Activated naive CD4-positive, alpha-beta T cell treated with anti-CD3 and anti-CD28 coated beads, Interleukin-2, amount 50 U/mL, for 24 hours (primary cell): ENCODE measurements at regions not wholly inside any gene's neighbourhood (a gene's known extent, or its start where the extent isn't known, plus 50 kb on each side); places are given as distances from the start of the nearest gene placed in this dataset.

Experiments
- H3K27ac Mint-ChIP-seq: one replicate; pipeline ENCODE4 v1.8.0; 2021; ENCODE audit warnings: mild to moderate bottlenecking, mixed read lengths
- H3K27me3 Mint-ChIP-seq: one replicate; pipeline ENCODE4 v1.8.0; 2021; ENCODE audit warnings: mixed read lengths
- H3K36me3 Mint-ChIP-seq: one replicate; pipeline ENCODE4 v1.8.0; 2021; ENCODE audit warnings: mixed read lengths
- H3K4me1 Mint-ChIP-seq: one replicate; pipeline ENCODE4 v1.8.0; 2021; ENCODE audit warnings: mixed read lengths
- H3K4me3 Mint-ChIP-seq: one replicate; pipeline ENCODE4 v1.8.0; 2021; ENCODE audit warnings: mild to moderate bottlenecking, mixed read lengths
- H3K9me3 Mint-ChIP-seq: one replicate; pipeline ENCODE4 v1.8.0; 2021; ENCODE audit warnings: mixed read lengths

DNA sequence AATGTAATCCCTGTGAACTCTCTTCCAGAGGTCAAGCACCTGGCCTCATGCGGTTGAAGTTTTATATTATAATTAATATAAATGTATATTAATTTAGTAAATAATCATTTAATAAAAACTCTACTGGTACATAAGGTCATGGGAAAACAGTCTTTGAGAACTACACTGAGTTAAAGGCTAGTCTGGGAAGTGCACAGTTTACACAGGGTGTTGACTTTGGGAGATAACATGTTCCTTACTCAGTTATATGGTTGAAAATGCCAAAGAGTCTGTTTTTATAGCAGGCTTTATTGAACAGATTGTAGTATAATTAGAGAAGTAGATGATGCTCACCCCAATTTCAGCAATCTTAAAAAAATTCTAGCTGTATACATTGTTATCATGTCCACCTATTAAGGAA lies 735.9 kb downstream of the GATA3 start:
- Mint-ChIP-seq H3K4me3 (no peak overlapping the region), H3K27me3 (peaks cover 2% of the 10 kb centered on the region), H3K36me3 (peaks cover 8% of the 10 kb centered on the region), H3K9me3 (peaks cover 34% of the 10 kb centered on the region), H3K4me1 (peaks cover 16% of the 10 kb centered on the region), H3K27ac (no peak overlapping the region)

DNA sequence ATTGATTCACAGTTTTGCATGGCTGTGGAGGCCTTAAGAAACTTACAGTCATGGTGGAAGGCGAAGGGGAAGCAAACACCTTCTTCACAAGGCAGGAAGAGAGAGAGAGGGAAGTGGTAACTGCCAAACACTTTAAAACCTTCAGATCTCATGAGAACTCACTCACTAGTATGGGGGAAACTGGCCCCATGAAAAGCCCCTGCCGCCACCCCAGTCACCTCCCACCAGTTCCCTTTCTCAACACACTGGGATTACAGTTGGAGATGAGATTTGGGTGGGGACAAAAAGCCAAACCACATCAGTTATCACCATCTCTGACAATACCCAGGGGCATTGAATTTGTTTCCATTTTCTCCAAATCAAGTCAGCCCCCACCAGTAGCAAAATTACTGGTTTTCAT lies 740.4 kb downstream of the GATA3 start:
- Mint-ChIP-seq H3K36me3 (peaks cover 4% of the 10 kb centered on the region), H3K27me3 (no peaks in the 10 kb centered on the region), H3K9me3 (peaks cover 13% of the 10 kb centered on the region), H3K27ac (no peak overlapping the region), H3K4me3 (no peak overlapping the region), H3K4me1 (peaks cover 18% of the 10 kb centered on the region)

DNA sequence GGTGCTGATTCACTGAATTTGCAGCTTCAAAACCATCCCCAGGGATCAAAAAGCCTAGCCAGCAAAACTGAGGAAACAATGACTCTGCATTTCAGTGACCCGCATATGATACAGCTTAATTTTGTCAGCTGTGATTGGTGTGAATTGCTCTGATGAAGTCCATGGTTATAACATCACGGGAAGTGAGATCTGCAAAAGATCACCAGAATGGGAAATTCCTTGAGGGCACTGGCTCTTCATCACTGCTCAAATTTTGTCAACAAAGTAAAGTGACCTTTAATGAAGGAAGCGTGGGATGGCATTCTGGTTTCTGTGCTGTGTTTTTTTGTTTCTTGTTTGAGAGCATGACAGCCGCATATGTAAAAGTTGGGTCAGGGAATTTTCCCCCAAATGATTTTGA lies 745.9 kb downstream of the GATA3 start:
- H3K4me3 Mint-ChIP-seq, result no peak overlapping the region
- H3K4me1 Mint-ChIP-seq, result peaks cover 1% of the 10 kb centered on the region
- H3K27ac Mint-ChIP-seq, result no peak overlapping the region

DNA sequence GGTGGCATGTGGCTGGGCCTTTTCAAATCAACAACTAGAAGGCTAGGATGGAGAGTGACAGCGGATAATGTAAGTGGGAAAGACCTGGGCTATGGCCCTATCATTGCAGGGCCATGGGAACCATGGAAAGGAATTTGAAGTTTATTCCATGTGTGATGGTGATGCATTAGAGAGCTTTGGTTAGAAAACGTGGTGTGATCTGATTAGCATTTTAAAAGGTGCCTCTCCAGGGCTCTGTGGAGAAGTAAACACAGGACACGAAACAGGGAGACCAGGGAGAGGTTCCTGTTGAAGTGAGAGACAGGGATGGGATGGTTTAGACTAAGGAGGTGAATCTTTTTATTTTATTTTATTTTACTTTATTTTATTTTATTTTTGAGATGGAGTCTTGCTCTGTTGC lies 749.5 kb downstream of the GATA3 start:
- no peaks in the 10 kb centered on the region for H3K9me3 Mint-ChIP-seq
- peaks cover 2% of the 10 kb centered on the region for H3K36me3 Mint-ChIP-seq
- no peaks in the 10 kb centered on the region for H3K4me1 Mint-ChIP-seq
- H3K27ac Mint-ChIP-seq, result no peak overlapping the region
- H3K27me3 Mint-ChIP-seq, result peaks cover 1% of the 10 kb centered on the region
- no peak overlapping the region for H3K4me3 Mint-ChIP-seq

More for the DNA sequence above, 745.9 kb downstream of the GATA3 start:
- Mint-ChIP-seq H3K36me3 (peaks cover 2% of the 10 kb centered on the region), H3K27me3 (peaks cover 1% of the 10 kb centered on the region), H3K9me3 (peaks cover under 1% of the 10 kb centered on the region)

DNA sequence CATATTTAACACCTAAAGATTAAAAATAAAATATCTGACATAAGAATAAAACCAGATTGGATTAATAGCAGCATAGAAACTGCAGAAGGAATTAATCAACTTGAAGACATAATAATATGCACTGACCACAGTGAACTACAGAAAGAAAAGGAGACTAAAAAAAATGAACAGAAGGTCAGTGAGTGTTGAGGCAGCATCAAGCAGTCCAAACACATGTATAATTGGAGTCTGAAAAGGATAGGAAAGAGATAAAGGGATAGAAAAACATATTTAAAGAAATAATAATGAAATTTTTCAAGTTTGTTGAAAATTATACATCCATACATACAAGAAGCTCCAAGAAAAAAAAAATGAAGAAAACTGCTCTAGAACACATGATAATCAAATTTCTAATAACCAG lies 756.2 kb downstream of the GATA3 start:
- Mint-ChIP-seq H3K36me3 (peaks cover 7% of the 10 kb centered on the region), H3K27me3 (peaks cover 7% of the 10 kb centered on the region), H3K27ac (no peak overlapping the region), H3K4me3 (no peak overlapping the region), H3K4me1 (no peaks in the 10 kb centered on the region), H3K9me3 (peaks cover 12% of the 10 kb centered on the region)

DNA sequence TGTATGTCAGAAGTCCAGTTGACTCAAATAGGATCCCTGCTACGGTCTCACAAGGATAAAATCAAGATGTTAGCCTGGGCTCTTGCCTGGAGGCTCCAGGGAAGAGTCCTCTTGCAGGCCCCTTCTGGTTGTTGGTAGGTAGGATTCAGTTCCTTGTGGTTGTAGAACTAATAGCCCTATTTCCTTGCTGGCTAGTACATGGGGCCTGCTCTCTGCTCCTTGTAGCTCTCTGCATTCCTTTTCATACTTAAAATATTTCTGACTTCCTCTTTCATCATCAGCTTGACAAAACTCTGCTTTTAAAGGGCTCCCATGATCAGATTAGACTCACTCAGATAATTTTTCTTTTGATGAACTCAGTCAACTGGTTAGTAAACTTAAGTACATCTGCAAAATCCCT lies 756.7 kb downstream of the GATA3 start:
- Mint-ChIP-seq H3K4me3 (no peak overlapping the region), H3K27ac (no peak overlapping the region), H3K27me3 (peaks cover 7% of the 10 kb centered on the region), H3K9me3 (peaks cover 12% of the 10 kb centered on the region), H3K4me1 (no peaks in the 10 kb centered on the region), H3K36me3 (peaks cover 7% of the 10 kb centered on the region)

DNA sequence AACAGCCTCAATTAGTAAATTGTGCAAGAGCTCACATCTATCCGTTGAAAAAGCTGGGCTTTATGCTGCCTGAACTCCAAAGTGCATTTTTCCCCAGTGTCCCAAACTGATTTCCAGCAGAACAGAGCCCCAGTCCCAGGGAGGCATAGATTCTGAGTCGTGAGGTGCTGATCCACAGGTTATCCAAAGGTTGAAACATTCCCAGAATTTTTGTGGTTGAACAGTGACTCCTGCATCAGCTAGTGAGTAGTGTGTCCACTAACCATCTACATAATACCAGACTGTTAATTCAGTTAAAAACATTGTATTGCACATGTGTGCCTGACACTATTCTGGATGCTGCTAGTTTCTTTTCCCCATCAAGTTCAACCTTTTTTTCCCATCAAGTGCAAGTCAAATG lies 761.5 kb downstream of the GATA3 start:
- Mint-ChIP-seq H3K9me3 (no peaks in the 10 kb centered on the region), H3K36me3 (no peaks in the 10 kb centered on the region), H3K4me3 (no peak overlapping the region), H3K27me3 (peaks cover 3% of the 10 kb centered on the region), H3K4me1 (no peaks in the 10 kb centered on the region), H3K27ac (no peak overlapping the region)

DNA sequence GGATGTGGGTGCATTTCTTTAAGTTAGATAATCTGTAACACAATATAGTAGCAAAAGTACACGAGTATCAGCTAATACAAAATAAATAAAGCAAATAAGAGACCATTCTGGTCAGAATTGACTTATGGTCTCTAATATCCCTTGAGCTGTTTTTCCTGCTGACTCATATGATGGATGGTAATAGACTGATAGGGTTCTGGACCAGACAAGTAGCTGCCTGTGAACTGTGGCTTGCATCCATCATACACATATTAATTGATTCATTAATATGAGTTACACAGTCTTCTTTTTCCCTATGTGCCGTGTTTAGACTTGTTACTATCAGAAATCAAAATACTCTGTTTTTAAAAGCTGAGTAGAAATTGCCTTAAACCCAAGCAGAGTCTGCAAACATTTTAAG lies 762.8 kb downstream of the GATA3 start:
- Mint-ChIP-seq H3K27me3 (peaks cover 3% of the 10 kb centered on the region), H3K27ac (no peak overlapping the region), H3K36me3 (no peaks in the 10 kb centered on the region), H3K4me3 (no peak overlapping the region), H3K4me1 (no peaks in the 10 kb centered on the region), H3K9me3 (no peaks in the 10 kb centered on the region)

DNA sequence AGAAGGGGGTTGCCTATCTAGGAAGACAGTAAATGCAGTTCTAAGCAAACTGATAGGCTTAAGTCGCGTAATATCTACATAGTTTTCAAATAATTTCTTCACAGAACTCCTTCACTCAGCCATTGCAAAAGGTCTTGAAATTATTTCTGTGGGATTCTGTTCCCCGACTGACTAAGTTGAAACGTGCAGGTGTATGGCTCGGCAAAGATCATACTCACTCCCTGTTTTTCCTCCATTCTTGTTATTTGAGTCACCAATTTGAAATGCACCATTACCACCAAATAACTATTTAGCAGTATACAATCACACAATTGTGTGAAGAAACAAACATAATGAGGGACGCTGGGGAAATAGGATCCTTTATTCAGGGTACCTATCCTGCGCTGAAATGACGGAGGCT lies 771.1 kb downstream of the GATA3 start:
- Mint-ChIP-seq H3K4me1 (no peaks in the 10 kb centered on the region), H3K4me3 (no peak overlapping the region), H3K36me3 (no peaks in the 10 kb centered on the region), H3K27me3 (no peaks in the 10 kb centered on the region), H3K9me3 (no peaks in the 10 kb centered on the region), H3K27ac (no peak overlapping the region)

DNA sequence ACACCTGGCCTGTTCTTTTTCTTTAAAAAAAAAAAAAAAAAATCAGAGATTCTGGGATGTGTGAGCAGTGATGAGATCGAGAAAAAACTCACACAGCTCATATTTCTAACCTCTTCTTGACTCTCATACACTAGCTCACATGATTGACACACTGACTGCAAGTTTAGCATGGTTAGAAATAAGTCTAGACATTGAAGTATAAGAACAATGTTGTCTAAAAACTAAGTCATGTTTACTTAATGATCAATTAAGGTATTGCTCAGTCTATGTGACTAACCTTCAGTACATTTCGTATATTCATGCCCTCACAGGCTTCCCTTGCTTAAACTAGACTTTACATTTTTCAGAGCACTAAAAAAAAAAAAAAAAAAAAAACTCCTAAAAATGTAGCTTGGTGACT lies 775.1 kb downstream of the GATA3 start:
- no peaks in the 10 kb centered on the region for H3K27me3 Mint-ChIP-seq
- H3K4me3 Mint-ChIP-seq, result no peak overlapping the region
- no peaks in the 10 kb centered on the region for H3K36me3 Mint-ChIP-seq
- no peaks in the 10 kb centered on the region for H3K9me3 Mint-ChIP-seq
- no peak overlapping the region for H3K27ac Mint-ChIP-seq
- H3K4me1 Mint-ChIP-seq, result no peaks in the 10 kb centered on the region

DNA sequence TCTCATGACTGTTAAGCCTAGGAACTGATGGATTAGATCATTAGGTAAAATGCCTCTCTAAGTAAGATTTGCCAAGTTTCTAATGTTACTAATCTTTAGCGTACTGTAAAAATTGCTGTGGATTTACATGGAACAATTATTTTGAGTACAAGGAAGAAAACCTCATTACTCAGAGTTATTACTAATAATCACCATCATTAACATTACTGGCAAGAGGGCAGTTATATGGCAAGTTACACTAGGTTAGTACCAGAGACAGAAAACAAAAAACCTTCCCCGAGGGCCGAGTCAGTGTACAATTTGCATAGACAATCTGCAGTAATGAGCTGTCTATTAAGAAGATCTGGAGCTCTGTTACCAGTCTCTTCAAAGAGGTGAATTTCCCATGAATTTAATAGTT lies 775.6 kb downstream of the GATA3 start:
- H3K27me3 Mint-ChIP-seq, result no peaks in the 10 kb centered on the region
- H3K36me3 Mint-ChIP-seq, result no peaks in the 10 kb centered on the region
- no peaks in the 10 kb centered on the region for H3K4me1 Mint-ChIP-seq
- H3K9me3 Mint-ChIP-seq, result no peaks in the 10 kb centered on the region
- no peak overlapping the region for H3K4me3 Mint-ChIP-seq
- no peak overlapping the region for H3K27ac Mint-ChIP-seq

DNA sequence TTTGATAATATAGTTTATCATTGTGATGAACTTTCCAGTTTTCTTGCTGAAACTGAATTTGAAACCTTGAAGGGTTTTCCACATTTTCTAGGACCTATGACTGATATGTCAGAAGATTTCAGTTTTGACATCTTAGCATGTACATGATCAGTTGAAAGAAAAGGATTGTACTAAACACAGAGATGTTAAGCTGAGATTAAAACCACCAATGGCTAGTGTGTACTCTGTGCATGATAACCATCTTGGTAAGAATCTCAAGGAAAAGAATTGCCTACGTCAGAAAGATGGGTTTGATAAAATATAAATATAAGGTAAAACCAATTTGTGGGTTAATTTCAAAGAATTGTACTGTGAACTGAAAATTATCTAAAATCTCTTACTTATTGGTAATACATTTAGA lies 776.4 kb downstream of the GATA3 start:
- Mint-ChIP-seq H3K27me3 (no peaks in the 10 kb centered on the region), H3K9me3 (no peaks in the 10 kb centered on the region), H3K36me3 (no peaks in the 10 kb centered on the region), H3K4me3 (no peak overlapping the region), H3K27ac (no peak overlapping the region), H3K4me1 (no peaks in the 10 kb centered on the region)

DNA sequence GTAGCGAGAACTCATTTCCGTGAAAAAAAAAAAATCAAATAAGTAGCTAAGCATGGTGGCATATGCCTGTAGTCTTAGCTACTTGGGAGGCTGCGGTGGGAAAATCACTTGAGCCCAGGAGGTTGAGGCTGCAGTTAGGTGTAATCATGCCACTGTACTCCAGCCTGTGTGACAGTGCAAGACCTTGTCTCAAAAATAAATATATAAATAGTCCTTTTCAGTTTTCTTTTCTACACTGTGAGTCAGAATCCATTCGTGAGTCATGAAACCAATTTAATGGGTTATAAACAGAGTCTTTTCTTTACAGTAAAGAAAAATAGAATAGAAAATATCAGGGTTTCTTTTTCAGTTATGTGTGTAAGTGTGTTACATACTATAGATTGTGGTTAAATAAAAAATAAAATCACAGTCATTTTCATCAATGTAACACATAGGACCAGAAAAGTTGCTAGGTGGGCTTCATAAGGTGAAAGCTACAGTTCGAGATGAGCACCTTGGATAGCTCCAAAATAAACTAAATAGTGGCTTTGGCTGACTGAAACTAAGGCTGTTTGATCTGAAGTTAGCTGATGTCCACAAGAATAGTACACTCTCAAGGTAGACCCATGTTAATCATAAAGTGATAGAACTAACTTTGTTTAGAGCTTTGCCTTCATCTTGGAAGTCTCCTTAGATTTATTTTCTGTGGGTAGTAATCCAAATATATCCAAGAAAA lies 781.1 kb downstream of the GATA3 start:
- H3K36me3 Mint-ChIP-seq, result no peaks in the 10 kb centered on the region
- no peak overlapping the region for H3K27ac Mint-ChIP-seq
- peaks cover 4% of the 10 kb centered on the region for H3K27me3 Mint-ChIP-seq
- H3K4me3 Mint-ChIP-seq, result no peak overlapping the region
- H3K9me3 Mint-ChIP-seq, result peaks cover 7% of the 10 kb centered on the region
- no peaks in the 10 kb centered on the region for H3K4me1 Mint-ChIP-seq

DNA sequence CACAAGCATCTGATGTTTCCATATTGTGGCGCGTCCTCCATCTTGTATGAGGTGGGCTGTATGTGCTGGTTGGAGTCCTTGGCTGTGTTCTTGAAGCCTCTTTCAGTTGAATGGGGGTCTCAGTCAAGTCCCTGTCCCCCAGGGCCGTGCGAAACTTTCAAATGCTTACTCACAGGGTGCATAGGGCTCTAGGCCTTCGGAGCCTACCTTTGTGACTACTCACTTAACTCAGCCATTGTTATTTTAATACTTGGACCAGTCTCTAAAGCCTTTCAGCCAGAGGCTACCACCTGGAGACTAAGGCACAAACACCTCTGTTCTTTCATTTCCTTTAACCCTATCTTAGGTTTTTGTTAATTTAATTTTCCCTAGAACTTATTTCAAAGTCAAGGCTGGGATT lies 785.9 kb downstream of the GATA3 start:
- H3K36me3 Mint-ChIP-seq, result peaks cover 3% of the 10 kb centered on the region
- no peak overlapping the region for H3K4me3 Mint-ChIP-seq
- H3K27me3 Mint-ChIP-seq, result peaks cover 7% of the 10 kb centered on the region
- no peak overlapping the region for H3K27ac Mint-ChIP-seq
- no peaks in the 10 kb centered on the region for H3K4me1 Mint-ChIP-seq
- H3K9me3 Mint-ChIP-seq, result peaks cover 16% of the 10 kb centered on the region

DNA sequence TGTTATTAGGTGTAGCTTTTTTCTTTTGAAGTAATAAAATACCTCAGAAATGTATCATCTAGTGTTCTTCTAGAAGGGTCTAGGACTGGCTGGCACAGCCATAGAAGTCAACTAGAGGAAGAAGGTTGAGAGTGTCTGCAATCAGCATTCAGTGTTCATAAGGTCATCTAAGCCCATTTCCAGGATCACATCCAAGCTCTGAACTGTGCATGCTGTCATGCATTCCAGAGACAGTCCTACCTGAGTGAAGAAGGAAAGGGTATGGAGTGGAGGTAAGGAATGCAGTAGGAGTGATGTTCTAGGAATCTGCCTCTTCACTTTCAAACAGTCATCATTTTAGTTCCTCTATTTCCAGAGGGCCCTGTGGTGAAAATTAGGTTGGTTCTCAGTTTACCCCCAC lies 789.7 kb downstream of the GATA3 start:
- H3K27ac Mint-ChIP-seq, result no peak overlapping the region
- H3K4me3 Mint-ChIP-seq, result no peak overlapping the region
- no peaks in the 10 kb centered on the region for H3K4me1 Mint-ChIP-seq
- peaks cover 16% of the 10 kb centered on the region for H3K9me3 Mint-ChIP-seq
- H3K27me3 Mint-ChIP-seq, result peaks cover 12% of the 10 kb centered on the region
- H3K36me3 Mint-ChIP-seq, result peaks cover 3% of the 10 kb centered on the region

DNA sequence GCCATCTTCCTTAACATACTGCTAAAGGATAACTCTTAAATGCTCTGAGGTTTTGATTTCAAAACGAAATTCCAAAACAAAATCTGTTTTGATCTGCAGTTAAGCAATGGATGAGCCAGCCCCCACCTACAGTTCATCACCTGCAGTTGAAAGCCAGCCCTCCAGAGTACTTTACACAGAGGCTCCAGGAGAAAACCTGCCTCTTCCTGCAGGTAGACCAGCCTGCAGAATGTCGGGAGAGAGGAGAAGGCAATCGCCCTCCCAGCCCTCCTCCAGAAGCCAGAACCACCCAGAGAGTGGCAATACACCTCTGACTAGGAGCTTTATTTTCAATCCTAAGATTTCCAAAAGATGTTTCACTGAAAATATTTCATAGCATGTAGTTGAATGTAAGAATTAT lies 798.1 kb downstream of the GATA3 start:
- Mint-ChIP-seq H3K9me3 (no peaks in the 10 kb centered on the region), H3K4me1 (no peaks in the 10 kb centered on the region), H3K27ac (no peak overlapping the region), H3K27me3 (peaks cover 4% of the 10 kb centered on the region), H3K36me3 (no peaks in the 10 kb centered on the region), H3K4me3 (no peak overlapping the region)

DNA sequence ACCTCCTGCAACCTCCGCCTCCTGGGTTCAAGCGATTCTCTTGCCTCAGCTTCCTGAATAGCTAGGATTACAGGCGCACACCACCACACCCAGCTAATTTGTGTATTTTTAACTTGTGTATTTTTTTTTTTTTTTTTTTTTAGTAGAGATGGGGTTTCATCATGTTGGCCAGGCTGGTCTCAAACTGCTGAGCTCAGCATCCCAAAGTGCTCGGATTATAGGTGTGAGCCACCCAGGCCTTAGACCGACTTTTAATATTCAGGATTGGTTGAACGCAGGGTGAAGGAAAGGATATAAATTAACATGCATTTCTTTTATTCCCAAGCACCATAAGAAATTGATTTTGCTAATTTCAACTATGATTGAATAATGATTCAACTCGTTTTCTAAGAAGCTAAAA lies 798.6 kb downstream of the GATA3 start:
- Mint-ChIP-seq H3K27me3 (peaks cover 4% of the 10 kb centered on the region), H3K27ac (no peak overlapping the region)

More for the DNA sequence above, 798.6 kb downstream of the GATA3 start:
- no peak overlapping the region for H3K4me3 Mint-ChIP-seq
- H3K36me3 Mint-ChIP-seq, result no peaks in the 10 kb centered on the region
- no peaks in the 10 kb centered on the region for H3K9me3 Mint-ChIP-seq
- no peaks in the 10 kb centered on the region for H3K4me1 Mint-ChIP-seq
